ENCODE measurements at regions not wholly inside any gene's neighbourhood (a gene's known extent, or its start where the extent isn't known, plus 50 kb on each side); places are given as distances from the start of the nearest gene placed in this dataset.
"Not testable (repeated sequence)": the region's sequence is repeated elsewhere in the genome, so short reads cannot be mapped to it uniquely, and the experiment has no call there.

- DNase-seq (ENCODE audit: low read depth) = no peak
Observed at GRCh38 chr4:160563552-160564282, 1460.8 kb downstream of the RAPGEF2 start.

- DNase-seq (ENCODE audit: low read depth) = no peak
Observed at GRCh38 chr4:160567634-160568033, 1464.8 kb downstream of the RAPGEF2 start.

- no peak for DNase-seq (ENCODE audit: low read depth)
Observed at GRCh38 chr4:160570271-160570670, 1467.4 kb downstream of the RAPGEF2 start.

GRCh38 chr4:160574272-160574671, 1471.4 kb downstream of the RAPGEF2 start:
- DNase-seq (ENCODE audit: low read depth) = not testable (repeated sequence)

- peak; percentile 90 for DNase-seq (ENCODE audit: low read depth)
Observed at GRCh38 chr4:160580581-160580980, 1477.7 kb downstream of the RAPGEF2 start.

GRCh38 chr4:160592258-160592657, 1489.4 kb downstream of the RAPGEF2 start:
- no peak for DNase-seq (ENCODE audit: low read depth)

- DNase-seq (ENCODE audit: low read depth) = no peak
Observed at GRCh38 chr4:160595646-160596045, 1492.8 kb downstream of the RAPGEF2 start.

- no peak for DNase-seq (ENCODE audit: low read depth)
Observed at GRCh38 chr4:160604541-160604940, 1501.7 kb downstream of the RAPGEF2 start.

GRCh38 chr4:160611181-160611580, 1508.3 kb downstream of the RAPGEF2 start:
- no peak for DNase-seq (ENCODE audit: low read depth)

GRCh38 chr4:160631044-160631443, 1528.2 kb downstream of the RAPGEF2 start:
- DNase-seq (ENCODE audit: low read depth) = no peak

- no peak for DNase-seq (ENCODE audit: low read depth)
Observed at GRCh38 chr4:160652790-160653189, 1511.0 kb downstream of the FSTL5 start.

GRCh38 chr4:160675550-160675949, 1488.2 kb downstream of the FSTL5 start:
- no peak for DNase-seq (ENCODE audit: low read depth)

- no peak for DNase-seq (ENCODE audit: low read depth)
Observed at GRCh38 chr4:160685729-160686128, 1478.1 kb downstream of the FSTL5 start.

GRCh38 chr4:160701671-160702070, 1462.1 kb downstream of the FSTL5 start:
- no peak for DNase-seq (ENCODE audit: low read depth)

GRCh38 chr4:160709026-160709425, 1454.8 kb downstream of the FSTL5 start:
- no peak for DNase-seq (ENCODE audit: low read depth)

GRCh38 chr4:160709546-160709945, 1454.3 kb downstream of the FSTL5 start:
- no peak for DNase-seq (ENCODE audit: low read depth)

GRCh38 chr4:160716551-160716950, 1447.2 kb downstream of the FSTL5 start:
- peak; percentile 44 for DNase-seq (ENCODE audit: low read depth)

- DNase-seq (ENCODE audit: low read depth) = no peak
Observed at GRCh38 chr4:160717848-160718247, 1446.0 kb downstream of the FSTL5 start.

- no peak for DNase-seq (ENCODE audit: low read depth)
Observed at GRCh38 chr4:160724063-160724462, 1439.7 kb downstream of the FSTL5 start.

GRCh38 chr4:160745126-160745525, 1418.7 kb downstream of the FSTL5 start:
- DNase-seq (ENCODE audit: low read depth) = peak; percentile 46

- DNase-seq (ENCODE audit: low read depth) = not testable (repeated sequence)
Observed at GRCh38 chr4:160746585-160746984, 1417.2 kb downstream of the FSTL5 start.

GRCh38 chr4:160772668-160773067, 1391.1 kb downstream of the FSTL5 start:
- peak; percentile 9 for DNase-seq (ENCODE audit: low read depth)

GRCh38 chr4:160795216-160795615, 1368.6 kb downstream of the FSTL5 start:
- no peak for DNase-seq (ENCODE audit: low read depth)

All from myocyte (in vitro differentiated cells).